ENCODE measurements at regions not wholly inside any gene's neighbourhood (a gene's known extent, or its start where the extent isn't known, plus 50 kb on each side); places are given as distances from the start of the nearest gene placed in this dataset.

GRCh38 chr4:123046096-123046495 is 123.7 kb upstream of the NUDT6 start:
- WGBS, 2 experiments (ENCODE audit: extremely low coverage in 2 of 2, insufficient read length in 1 of 2): no CpG with 5 or more reads among the region's 3 CpGs
- CTCF ChIA-PET: no interaction called here

More at GRCh38 chr4:123046096-123046495, 123.7 kb upstream of the NUDT6 start:
- Histone ChIP-seq H2BK5ac (ENCODE audit: low read depth, low read length, poor library complexity, severe bottlenecking) (no peak overlapping the region), H3K4me2 (ENCODE audit: low read depth, low read length) (no peak overlapping the region), H3K56ac (ENCODE audit: extremely low read depth, insufficient read depth, low read length) (no peak overlapping the region), H4K8ac (ENCODE audit: low read depth in 2 of 2, low read length in 2 of 2) (no peak overlapping the region), H3K9me1 (ENCODE audit: insufficient read depth, low read length) (no peaks in the 10 kb centered on the region), H3K4me3 (ENCODE audit: insufficient read depth, low read depth, low read length) (no peak overlapping the region), H4K91ac (ENCODE audit: insufficient read depth, low read depth, low read length) (no peak overlapping the region), H3K9ac (ENCODE audit: low read depth, low read length) (no peak overlapping the region), H3K23ac (ENCODE audit: low read depth, low read length) (no peak overlapping the region), H2BK20ac (ENCODE audit: low read depth, low read length) (no peak overlapping the region), H3K27ac (ENCODE audit: insufficient read depth, low read length) (no peak overlapping the region), H2AK5ac (ENCODE audit: low read depth, low read length) (no peak overlapping the region), H3K18ac (ENCODE audit: low read depth, low read length) (no peak overlapping the region), H3K27me3 (ENCODE audit: control insufficient read depth, insufficient read depth, low read length) (no peaks in the 10 kb centered on the region), H3K4ac (ENCODE audit: low read depth, low read length) (no peak overlapping the region), H2BK120ac (ENCODE audit: low read depth, low read length) (no peak overlapping the region), H3K9me3 (ENCODE audit: control insufficient read depth, insufficient read depth, low read length) (peaks cover 16% of the 10 kb centered on the region; the same call in 1 of the 2 replicates), H2BK15ac (ENCODE audit: low read depth, low read length) (no peak overlapping the region), H3K79me1 (ENCODE audit: low read depth in 1 of 2, low read length in 2 of 2) (peaks cover 3 to 7% of the 10 kb centered on the region in 2 experiments; a peak in 1 of 4 replicates), H3K4me1 (ENCODE audit: control insufficient read depth, insufficient read depth, low read length) (no peaks in the 10 kb centered on the region), H3K36me3 (ENCODE audit: control insufficient read depth, insufficient read depth, low read length) (no peaks in the 10 kb centered on the region), H4K5ac (ENCODE audit: low read depth, low read length) (no peak overlapping the region), H2AK9ac (replicated peaks; ENCODE audit: low read depth, low read length, poor library complexity) (no peak overlapping the region), H4K20me1 (ENCODE audit: insufficient read depth, low read length) (no peaks in the 10 kb centered on the region), H3K14ac (replicated peaks; ENCODE audit: low read depth, low read length) (no peak overlapping the region), H2AFZ (replicated peaks; ENCODE audit: low read length, poor library complexity) (no peak overlapping the region)
- in situ Hi-C loops (cut with MboI; ENCODE audit: low sequenced_read_pairs) (no loop called here), dilution Hi-C loops (cut with HindIII; ENCODE audit: low sequenced_read_pairs, unreplicated experiment) (no loop called here), intact Hi-C loops (cut with micrococcal nuclease) (no loop called here)
- POLR2A ChIA-PET (ENCODE audit: unreplicated experiment): no interaction called here
- ATAC-seq (ENCODE audit: low read depth): no peak
- TF ChIP-seq CTCF (conservative IDR thresholded peaks at IDR 0.05; ENCODE audit: low read depth, low read length) (no peak), MAFK (IDR thresholded peaks at IDR 0.05; ENCODE audit: low read depth, low read length) (no peak), CEBPB (IDR thresholded peaks at IDR 0.05; ENCODE audit: low read depth, low read length) (no peak), SMC3 (IDR thresholded peaks at IDR 0.05; ENCODE audit: low read depth, low read length) (no peak)
- TF ChIP-seq, protein P1, sequence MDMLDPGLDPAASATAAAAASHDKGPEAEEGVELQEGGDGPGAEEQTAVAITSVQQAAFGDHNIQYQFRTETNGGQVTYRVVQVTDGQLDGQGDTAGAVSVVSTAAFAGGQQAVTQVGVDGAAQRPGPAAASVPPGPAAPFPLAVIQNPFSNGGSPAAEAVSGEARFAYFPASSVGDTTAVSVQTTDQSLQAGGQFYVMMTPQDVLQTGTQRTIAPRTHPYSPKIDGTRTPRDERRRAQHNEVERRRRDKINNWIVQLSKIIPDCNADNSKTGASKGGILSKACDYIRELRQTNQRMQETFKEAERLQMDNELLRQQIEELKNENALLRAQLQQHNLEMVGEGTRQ (IDR thresholded peaks at IDR 0.05; ENCODE audit: low read depth, low read length): no peak
- TF ChIP-seq, protein P2, sequence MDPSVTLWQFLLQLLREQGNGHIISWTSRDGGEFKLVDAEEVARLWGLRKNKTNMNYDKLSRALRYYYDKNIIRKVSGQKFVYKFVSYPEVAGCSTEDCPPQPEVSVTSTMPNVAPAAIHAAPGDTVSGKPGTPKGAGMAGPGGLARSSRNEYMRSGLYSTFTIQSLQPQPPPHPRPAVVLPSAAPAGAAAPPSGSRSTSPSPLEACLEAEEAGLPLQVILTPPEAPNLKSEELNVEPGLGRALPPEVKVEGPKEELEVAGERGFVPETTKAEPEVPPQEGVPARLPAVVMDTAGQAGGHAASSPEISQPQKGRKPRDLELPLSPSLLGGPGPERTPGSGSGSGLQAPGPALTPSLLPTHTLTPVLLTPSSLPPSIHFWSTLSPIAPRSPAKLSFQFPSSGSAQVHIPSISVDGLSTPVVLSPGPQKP (IDR thresholded peaks at IDR 0.05; ENCODE audit: borderline replicate concordance, low read depth, low read length): no peak
- DNase-seq: no peak
- BruUV-seq (replicated peaks): no TSS peak
